ENCODE measurements at regions not wholly inside any gene's neighbourhood (a gene's known extent, or its start where the extent isn't known, plus 50 kb on each side); places are given as distances from the start of the nearest gene placed in this dataset.
A peak's percentile ranks its signal among the peaks of the same experiment; 100 is the strongest.

GRCh38 chr4:179596621-179597020 is 2154.4 kb upstream of the AGA start:
- no peaks in the 10 kb centered on the region for H3K9me3 ChIP-seq (ENCODE audit: low read depth, low read length)

GRCh38 chr4:179597301-179597700 is 2155.1 kb upstream of the AGA start:
- TF ChIP-seq, protein P1, sequence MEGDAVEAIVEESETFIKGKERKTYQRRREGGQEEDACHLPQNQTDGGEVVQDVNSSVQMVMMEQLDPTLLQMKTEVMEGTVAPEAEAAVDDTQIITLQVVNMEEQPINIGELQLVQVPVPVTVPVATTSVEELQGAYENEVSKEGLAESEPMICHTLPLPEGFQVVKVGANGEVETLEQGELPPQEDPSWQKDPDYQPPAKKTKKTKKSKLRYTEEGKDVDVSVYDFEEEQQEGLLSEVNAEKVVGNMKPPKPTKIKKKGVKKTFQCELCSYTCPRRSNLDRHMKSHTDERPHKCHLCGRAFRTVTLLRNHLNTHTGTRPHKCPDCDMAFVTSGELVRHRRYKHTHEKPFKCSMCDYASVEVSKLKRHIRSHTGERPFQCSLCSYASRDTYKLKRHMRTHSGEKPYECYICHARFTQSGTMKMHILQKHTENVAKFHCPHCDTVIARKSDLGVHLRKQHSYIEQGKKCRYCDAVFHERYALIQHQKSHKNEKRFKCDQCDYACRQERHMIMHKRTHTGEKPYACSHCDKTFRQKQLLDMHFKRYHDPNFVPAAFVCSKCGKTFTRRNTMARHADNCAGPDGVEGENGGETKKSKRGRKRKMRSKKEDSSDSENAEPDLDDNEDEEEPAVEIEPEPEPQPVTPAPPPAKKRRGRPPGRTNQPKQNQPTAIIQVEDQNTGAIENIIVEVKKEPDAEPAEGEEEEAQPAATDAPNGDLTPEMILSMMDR (IDR thresholded peaks at IDR 0.05; ENCODE audit: extremely low read depth, low read depth, low read length): no peak
- Histone ChIP-seq H3K27ac (ENCODE audit: low read depth, low read length) (no peak overlapping the region), H3K4me2 (ENCODE audit: insufficient read depth, low read length) (no peak overlapping the region), H3K4me3 (ENCODE audit: insufficient read depth, low read length) (no peak overlapping the region), H4K20me1 (ENCODE audit: insufficient read depth, low read length) (no peaks in the 10 kb centered on the region), H3K27me3 (ENCODE audit: insufficient read depth, low read length) (no peaks in the 10 kb centered on the region), H2AFZ (ENCODE audit: low read length) (no peak overlapping the region), H3K9me3 (ENCODE audit: low read depth, low read length) (no peaks in the 10 kb centered on the region), H3K36me3 (ENCODE audit: insufficient read depth, low read length) (no peaks in the 10 kb centered on the region), H3K4me1 (ENCODE audit: insufficient read depth, low read length) (no peaks in the 10 kb centered on the region), H3K79me2 (ENCODE audit: insufficient read depth, low read length) (no peaks in the 10 kb centered on the region)
- peak; percentile 5 for DNase-seq (ENCODE audit: insufficient read length, low spot score, missing footprints)

More at GRCh38 chr4:179596621-179597020, 2154.4 kb upstream of the AGA start:
- Histone ChIP-seq H3K27ac (ENCODE audit: low read depth, low read length) (no peak overlapping the region), H3K27me3 (ENCODE audit: insufficient read depth, low read length) (no peaks in the 10 kb centered on the region), H2AFZ (ENCODE audit: low read length) (no peak overlapping the region), H3K79me2 (ENCODE audit: insufficient read depth, low read length) (no peaks in the 10 kb centered on the region), H3K4me3 (ENCODE audit: insufficient read depth, low read length) (no peak overlapping the region), H3K4me1 (ENCODE audit: insufficient read depth, low read length) (no peaks in the 10 kb centered on the region), H3K4me2 (ENCODE audit: insufficient read depth, low read length) (no peak overlapping the region), H4K20me1 (ENCODE audit: insufficient read depth, low read length) (no peaks in the 10 kb centered on the region), H3K36me3 (ENCODE audit: insufficient read depth, low read length) (no peaks in the 10 kb centered on the region)
- TF ChIP-seq, protein P1 (IDR thresholded peaks at IDR 0.05; ENCODE audit: extremely low read depth, low read depth, low read length): no peak
- no peak for DNase-seq (ENCODE audit: insufficient read length, low spot score, missing footprints)

DNA sequence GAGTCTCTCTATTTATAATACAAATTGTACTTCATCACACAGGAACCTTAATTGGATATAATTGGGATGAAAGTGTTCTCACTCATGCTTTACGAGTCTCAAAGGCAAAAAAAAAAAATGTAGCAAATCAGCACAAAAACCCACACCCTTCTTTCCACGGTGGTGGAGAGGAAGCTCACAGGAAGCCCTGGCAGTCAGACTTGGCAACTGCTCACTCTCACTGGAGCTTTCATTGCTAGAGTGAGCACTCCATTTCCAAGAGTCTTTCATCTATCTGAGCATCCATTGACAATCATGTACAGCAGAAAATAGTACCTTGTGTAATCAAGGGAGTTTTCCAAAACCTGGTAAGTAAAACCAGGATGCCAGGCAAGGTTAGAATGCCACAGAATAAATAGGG is 2159.4 kb upstream of the AGA start:
- no peak overlapping the region for H3K4me2 ChIP-seq (ENCODE audit: insufficient read depth, low read length)
- no peaks in the 10 kb centered on the region for H3K27me3 ChIP-seq (ENCODE audit: insufficient read depth, low read length)
- H3K79me2 ChIP-seq (ENCODE audit: insufficient read depth, low read length): no peaks in the 10 kb centered on the region
- H3K4me1 ChIP-seq (ENCODE audit: insufficient read depth, low read length): no peaks in the 10 kb centered on the region
- no peak overlapping the region for H3K4me3 ChIP-seq (ENCODE audit: insufficient read depth, low read length)
- DNase-seq (ENCODE audit: insufficient read length, low spot score, missing footprints): no peak
- no peaks in the 10 kb centered on the region for H4K20me1 ChIP-seq (ENCODE audit: insufficient read depth, low read length)
- H3K27ac ChIP-seq (ENCODE audit: low read depth, low read length): no peak overlapping the region
- peaks cover 1% of the 10 kb centered on the region for H3K9me3 ChIP-seq (ENCODE audit: low read depth, low read length)
- no peaks in the 10 kb centered on the region for H3K36me3 ChIP-seq (ENCODE audit: insufficient read depth, low read length)
- TF ChIP-seq, protein P1 (IDR thresholded peaks at IDR 0.05; ENCODE audit: extremely low read depth, low read depth, low read length): no peak
- no peak overlapping the region for H2AFZ ChIP-seq (ENCODE audit: low read length)

DNA sequence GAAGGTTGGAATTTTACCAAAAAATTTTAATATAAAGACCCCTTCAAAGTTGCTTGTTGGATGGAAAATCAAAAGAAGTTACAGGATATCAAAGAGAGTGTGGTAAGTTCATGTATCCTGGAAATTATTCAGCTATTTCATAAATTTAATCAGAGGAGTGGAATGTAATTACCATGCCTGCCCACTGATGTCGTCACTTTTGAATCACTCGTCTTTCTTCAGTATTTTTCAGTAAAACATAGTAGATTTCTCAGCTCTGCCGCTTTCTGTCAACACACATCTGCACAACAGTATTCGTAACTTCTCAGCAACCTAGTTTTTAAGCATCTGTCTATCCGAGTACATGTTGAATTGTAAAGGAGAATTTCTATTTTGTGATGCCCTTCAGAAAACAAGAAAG is 2163.0 kb upstream of the AGA start:
- Histone ChIP-seq H3K4me2 (ENCODE audit: insufficient read depth, low read length) (no peak overlapping the region), H3K4me1 (ENCODE audit: insufficient read depth, low read length) (no peaks in the 10 kb centered on the region), H3K36me3 (ENCODE audit: insufficient read depth, low read length) (no peaks in the 10 kb centered on the region), H2AFZ (ENCODE audit: low read length) (no peak overlapping the region), H4K20me1 (ENCODE audit: insufficient read depth, low read length) (no peaks in the 10 kb centered on the region), H3K79me2 (ENCODE audit: insufficient read depth, low read length) (no peaks in the 10 kb centered on the region), H3K27ac (ENCODE audit: low read depth, low read length) (no peak overlapping the region), H3K9me3 (ENCODE audit: low read depth, low read length) (peaks cover 1% of the 10 kb centered on the region), H3K4me3 (ENCODE audit: insufficient read depth, low read length) (no peak overlapping the region), H3K27me3 (ENCODE audit: insufficient read depth, low read length) (no peaks in the 10 kb centered on the region)
- DNase-seq (ENCODE audit: insufficient read length, low spot score, missing footprints): no peak
- TF ChIP-seq, protein P1 (IDR thresholded peaks at IDR 0.05; ENCODE audit: extremely low read depth, low read depth, low read length): no peak
